Ascending aorta (tissue), 2 donors: ENCODE measurements at regions not wholly inside any gene's neighbourhood (a gene's known extent, or its start where the extent isn't known, plus 50 kb on each side); places are given as distances from the start of the nearest gene placed in this dataset.

ENCODE experiments used
- DNase-seq, 2 donors: peaks; one replicate each; pipeline ENCODE4 v3.0.0-alpha.2; 2019; ENCODE audit warnings: low spot score in 2 of 2
- H3K27ac ChIP-seq, 2 donors: fragments of 200-600 bp; sonication (generic); one replicate each; pipeline ENCODE4 v1.5.1; 2016 to 2017; ENCODE audit warnings: mild to moderate bottlenecking in 1 of 2
- H3K27me3 ChIP-seq: fragments of 200-600 bp; sonication (generic); one replicate; pipeline ENCODE4 v1.5.1; 2017
- H3K36me3 ChIP-seq, 2 donors: fragments of 200-600 bp; sonication (generic); one replicate each; pipeline ENCODE4 v1.5.1; 2016
- H3K4me1 ChIP-seq, 2 donors: fragments of 200-600 bp; sonication (generic); one replicate each; pipeline ENCODE4 v1.5.1; 2016 to 2017; ENCODE audit warnings: mild to moderate bottlenecking in 1 of 2
- H3K4me3 ChIP-seq, 2 donors: fragments of 200-600 bp; sonication (generic); one replicate each; pipeline ENCODE4 v1.5.1; 2016 to 2017; ENCODE audit warnings: mild to moderate bottlenecking in 1 of 2
- H3K9me3 ChIP-seq, 2 donors: fragments of 200-600 bp; sonication (generic); one replicate each; pipeline ENCODE4 v1.5.1; 2016
- CTCF ChIP-seq, 3 experiments: fragments of 200-600 bp in 2 of 3; fragments of 450-650 bp in 1 of 3; sonication (generic) in 2 of 3; IDR thresholded peaks; one replicate each; pipeline ENCODE4 v1.5.1; 2016 to 2019; ENCODE audit warnings: antibody characterized with exemption in 3 of 3, mild to moderate bottlenecking in 1 of 3, moderate library complexity in 1 of 3
- intact Hi-C: fragments of 100-400 bp; cut with DNase I; formaldehyde crosslinking; loops from one replicate; pipeline ENCODE4 v1.15.1; 2023

DNA sequence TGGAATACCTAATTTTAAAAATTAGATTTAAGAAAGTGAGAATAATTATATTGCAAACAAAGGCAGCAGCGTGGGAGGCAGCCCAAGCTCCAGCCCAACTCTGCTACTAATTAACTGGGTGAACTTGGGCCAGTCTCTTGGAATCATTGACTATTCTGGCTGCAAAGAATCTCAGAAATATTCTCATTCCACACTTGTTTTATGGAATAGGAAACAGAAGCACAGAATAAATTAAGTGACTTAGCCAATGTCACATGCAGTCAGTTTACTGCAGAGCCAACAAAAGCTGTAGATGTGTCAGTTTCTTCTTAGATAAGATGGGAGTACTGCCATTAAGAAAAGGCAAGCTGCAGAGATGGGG lies 132.6 kb upstream of the FAM9B start:
- intact Hi-C loops = no loop called here
- DNase-seq = no peak
- Histone ChIP-seq H3K27me3 (peaks cover 2% of the 10 kb centered on the region), H3K9me3 (no peaks in the 10 kb centered on the region), H3K4me3 (no peak overlapping the region), H3K4me1 (no peaks in the 10 kb centered on the region), H3K36me3 (no peaks in the 10 kb centered on the region), H3K27ac (no peak overlapping the region)
- no peak for TF ChIP-seq CTCF (IDR thresholded peaks at IDR 0.05)

- H3K4me1 ChIP-seq = no peaks in the 10 kb centered on the region
- intact Hi-C loops = no loop called here
- no peak for DNase-seq
Observed at GRCh38 chrX:9171841-9172463, 138.0 kb upstream of the FAM9B start.

DNA sequence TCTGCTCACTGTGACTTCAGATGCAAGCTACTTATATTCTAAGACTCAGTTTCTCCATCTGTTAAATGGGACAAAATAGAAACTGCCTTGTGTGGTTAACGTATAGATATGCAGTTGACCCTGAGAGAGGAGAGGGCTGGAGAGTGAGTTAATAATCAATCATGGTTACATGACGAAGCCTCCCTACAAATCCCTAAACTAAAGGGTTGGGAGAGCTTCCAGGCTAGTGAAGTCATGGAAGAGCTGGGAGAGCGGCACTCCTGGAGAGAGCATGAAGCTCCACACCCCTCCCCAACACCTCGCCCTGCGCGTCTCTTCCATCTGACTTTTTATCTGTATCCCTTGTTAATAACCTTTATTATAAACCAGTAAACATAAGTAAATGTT lies 138.5 kb upstream of the FAM9B start:
- Histone ChIP-seq H3K9me3 (no peaks in the 10 kb centered on the region), H3K27me3 (peaks cover 2% of the 10 kb centered on the region), H3K27ac (no peak overlapping the region), H3K4me1 (no peaks in the 10 kb centered on the region), H3K4me3 (no peak overlapping the region), H3K36me3 (no peaks in the 10 kb centered on the region)
- intact Hi-C loops = no loop called here
- DNase-seq = no peak
- no peak for TF ChIP-seq CTCF (IDR thresholded peaks at IDR 0.05)

More at GRCh38 chrX:9171841-9172463, 138.0 kb upstream of the FAM9B start:
- H3K9me3 ChIP-seq = no peaks in the 10 kb centered on the region
- no peak overlapping the region for H3K27ac ChIP-seq
- H3K27me3 ChIP-seq = peaks cover 2% of the 10 kb centered on the region
- no peaks in the 10 kb centered on the region for H3K36me3 ChIP-seq
- no peak for TF ChIP-seq CTCF (IDR thresholded peaks at IDR 0.05)
- H3K4me3 ChIP-seq = no peak overlapping the region

DNA sequence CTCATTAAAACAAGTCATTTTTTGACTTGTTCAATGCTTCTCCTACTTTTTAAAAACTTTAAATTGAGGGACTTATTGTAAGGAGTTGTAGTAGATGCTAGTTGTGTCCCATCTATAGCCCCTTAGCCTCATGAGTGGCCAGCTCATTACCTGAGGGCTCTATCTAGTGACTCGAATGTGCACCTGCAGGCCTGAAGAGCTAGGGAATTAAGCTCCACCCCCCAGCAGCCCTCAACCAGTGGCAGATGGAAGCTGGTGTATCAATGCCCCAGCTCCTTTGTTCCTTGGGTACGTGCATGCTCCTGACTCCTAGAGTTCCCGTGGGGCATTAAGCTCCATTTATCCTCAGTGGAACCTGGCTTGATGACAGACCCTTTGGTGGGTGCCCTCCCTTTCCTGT lies 146.7 kb upstream of the FAM9B start:
- H3K27me3 ChIP-seq = no peaks in the 10 kb centered on the region
- H3K36me3 ChIP-seq = no peaks in the 10 kb centered on the region
- no peak overlapping the region for H3K4me3 ChIP-seq
- intact Hi-C loops = no loop called here
- DNase-seq = no peak
- H3K27ac ChIP-seq = no peak overlapping the region
- no peaks in the 10 kb centered on the region for H3K4me1 ChIP-seq
- no peak for TF ChIP-seq CTCF (IDR thresholded peaks at IDR 0.05)
- no peaks in the 10 kb centered on the region for H3K9me3 ChIP-seq

DNA sequence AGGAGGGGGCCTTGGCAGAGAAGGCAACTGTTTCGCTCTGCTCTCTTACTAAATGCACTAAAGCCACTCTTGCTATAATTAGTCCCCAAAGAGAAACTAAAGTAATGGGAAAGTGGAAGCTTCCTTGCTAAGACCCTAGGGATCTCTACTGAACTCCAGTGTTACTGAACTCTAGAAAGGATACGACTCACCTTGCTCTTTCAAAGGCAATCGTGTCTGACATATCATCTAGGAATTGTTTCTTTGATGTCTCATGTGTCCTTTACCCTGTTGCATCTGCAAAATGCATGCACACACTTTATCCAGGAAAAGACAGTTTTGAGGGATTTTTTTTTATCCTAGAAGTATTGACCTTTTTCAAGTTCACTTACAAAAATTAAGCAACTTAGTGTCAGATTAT lies 148.1 kb upstream of the FAM9B start:
- H3K27ac ChIP-seq = no peak overlapping the region
- H3K27me3 ChIP-seq = no peaks in the 10 kb centered on the region
- no peak overlapping the region for H3K4me3 ChIP-seq
- no peaks in the 10 kb centered on the region for H3K36me3 ChIP-seq
- intact Hi-C loops = no loop called here
- H3K9me3 ChIP-seq = no peaks in the 10 kb centered on the region
- no peaks in the 10 kb centered on the region for H3K4me1 ChIP-seq
- no peak for TF ChIP-seq CTCF (IDR thresholded peaks at IDR 0.05)
- DNase-seq = no peak

DNA sequence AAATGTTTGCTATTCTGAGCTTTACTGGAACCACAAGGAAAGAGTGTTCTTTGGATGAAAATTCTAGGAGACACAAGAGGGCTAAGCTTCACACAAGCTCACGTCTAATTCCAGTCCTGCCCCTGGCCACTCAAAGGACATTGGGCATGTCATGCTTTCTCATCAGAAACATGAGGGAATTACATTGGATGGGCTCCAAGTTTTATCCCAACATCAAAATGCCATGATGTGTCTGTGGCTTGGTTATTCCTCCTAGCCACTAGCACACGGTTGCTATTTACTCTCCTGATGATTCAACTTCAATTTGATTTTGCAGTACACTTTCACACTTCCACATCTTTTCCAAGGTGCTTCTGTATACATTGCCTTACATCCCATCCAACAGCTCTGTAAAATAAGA lies 149.6 kb upstream of the FAM9B start:
- intact Hi-C loops = no loop called here
- no peaks in the 10 kb centered on the region for H3K9me3 ChIP-seq
- no peak for TF ChIP-seq CTCF (IDR thresholded peaks at IDR 0.05)
- no peak overlapping the region for H3K27ac ChIP-seq
- no peak for DNase-seq
- no peaks in the 10 kb centered on the region for H3K27me3 ChIP-seq
- no peaks in the 10 kb centered on the region for H3K36me3 ChIP-seq
- no peaks in the 10 kb centered on the region for H3K4me1 ChIP-seq
- H3K4me3 ChIP-seq = no peak overlapping the region
